Left ventricle myocardium inferior (tissue), 1 donor: ENCODE measurements at regions not wholly inside any gene's neighbourhood (a gene's known extent, or its start where the extent isn't known, plus 50 kb on each side); places are given as distances from the start of the nearest gene placed in this dataset.
A peak's percentile ranks its signal among the peaks of the same experiment; 100 is the strongest.

Experiments used
- DNase-seq: peaks from one replicate; pipeline ENCODE4 v3.0.0-alpha.2; 2020
- H3K27ac ChIP-seq: fragments of 200-600 bp; replicated peaks from 2 replicates; pipeline ENCODE4 v1.8.0; 2021
- H3K27me3 ChIP-seq: fragments of 200-600 bp; 2 replicates; pipeline ENCODE4 v1.8.0; 2021; ENCODE audit warnings: low read depth
- H3K36me3 ChIP-seq: fragments of 200-600 bp; 2 replicates; pipeline ENCODE4 v1.8.0; 2021
- H3K4me1 ChIP-seq: fragments of 200-600 bp; 2 replicates; pipeline ENCODE4 v1.8.0; 2021
- H3K4me3 ChIP-seq: fragments of 200-600 bp; 2 replicates; pipeline ENCODE4 v1.8.0; 2021; ENCODE audit warnings: mild to moderate bottlenecking, moderate library complexity
- H3K9me3 ChIP-seq: fragments of 200-600 bp; replicated peaks from 2 replicates; pipeline ENCODE4 v1.8.0; 2021
- CTCF ChIP-seq: fragments of 200-600 bp; IDR thresholded peaks from 2 replicates; pipeline ENCODE4 v1.8.0; 2021; ENCODE audit warnings: antibody characterized with exemption, mild to moderate bottlenecking, borderline replicate concordance
- intact Hi-C: fragments of 100-400 bp; cut with micrococcal nuclease; formaldehyde crosslinking; loops from one replicate; pipeline ENCODE4 v1.11.0; 2022
- donor health status: DM: no; HTN: yes; CAD: no; lungs with severe emphysema.

GRCh38 chr2:66853585-66853984 lies 418.7 kb downstream of the MEIS1 start:
- Histone ChIP-seq H3K36me3 (no peaks in the 10 kb centered on the region), H3K9me3 (peaks cover 7% of the 10 kb centered on the region), H3K4me3 (no peak overlapping the region), H3K27ac (no peak overlapping the region), H3K4me1 (no peaks in the 10 kb centered on the region), H3K27me3 (peaks cover 4% of the 10 kb centered on the region)
- intact Hi-C loops = no loop called here
- TF ChIP-seq CTCF = no peak
- DNase-seq = no peak

GRCh38 chr2:66854298-66854697 lies 419.4 kb downstream of the MEIS1 start:
- Histone ChIP-seq H3K4me1 (no peaks in the 10 kb centered on the region), H3K4me3 (no peak overlapping the region), H3K27ac (no peak overlapping the region), H3K9me3 (peaks cover 7% of the 10 kb centered on the region), H3K36me3 (no peaks in the 10 kb centered on the region), H3K27me3 (peaks cover 4% of the 10 kb centered on the region)
- no peak for DNase-seq
- no peak for TF ChIP-seq CTCF
- intact Hi-C loops = no loop called here

- TF ChIP-seq CTCF = no peak
- no peaks in the 10 kb centered on the region for H3K4me1 ChIP-seq
- H3K27ac ChIP-seq = peak overlapping the region; percentile 2
- H3K36me3 ChIP-seq = no peaks in the 10 kb centered on the region
- peaks cover 4% of the 10 kb centered on the region for H3K27me3 ChIP-seq
- no peak overlapping the region for H3K4me3 ChIP-seq
- no peaks in the 10 kb centered on the region for H3K9me3 ChIP-seq
- intact Hi-C loops = no loop called here
- no peak for DNase-seq
These were observed 428.1 kb downstream of the MEIS1 start for GRCh38 chr2:66862885-66863650.

GRCh38 chr2:66865161-66865560 lies 430.2 kb downstream of the MEIS1 start:
- H3K27ac ChIP-seq = no peak overlapping the region
- H3K4me1 ChIP-seq = no peaks in the 10 kb centered on the region

GRCh38 chr2:66866331-66867062 lies 431.6 kb downstream of the MEIS1 start:
- intact Hi-C loops = no loop called here
- Histone ChIP-seq H3K9me3 (no peaks in the 10 kb centered on the region), H3K4me1 (no peaks in the 10 kb centered on the region), H3K4me3 (no peak overlapping the region), H3K27ac (no peak overlapping the region), H3K27me3 (peaks cover 19% of the 10 kb centered on the region), H3K36me3 (no peaks in the 10 kb centered on the region)
- no peak for TF ChIP-seq CTCF
- DNase-seq = no peak

More at GRCh38 chr2:66865161-66865560, 430.2 kb downstream of the MEIS1 start:
- no peak for TF ChIP-seq CTCF
- Histone ChIP-seq H3K36me3 (no peaks in the 10 kb centered on the region), H3K9me3 (no peaks in the 10 kb centered on the region), H3K4me3 (no peak overlapping the region), H3K27me3 (peaks cover 14% of the 10 kb centered on the region)
- intact Hi-C loops = no loop called here
- DNase-seq = no peak
